Panc1 (cell line): ENCODE measurements at regions not wholly inside any gene's neighbourhood (a gene's known extent, or its start where the extent isn't known, plus 50 kb on each side); places are given as distances from the start of the nearest gene placed in this dataset.

ENCODE experiments used
- ATAC-seq: fragments of 200-7000 bp; cut with Tn5 transposase; 2 replicates; pipeline ENCODE4 v1.9.1; 2020; ENCODE audit warnings: mild to moderate bottlenecking, moderate library complexity
- BruUV-seq: library from RNA; stranded (reverse); fragments of 400-500 nt; replicated peaks from 2 replicates; lab custom pipeline; 2021; lab: Mats Ljungman, UMichigan
- CTCF ChIA-PET: fragments of 300-600 bp; sonication (Branson Sonifier 250); formaldehyde crosslinking; loops from one replicate; lab custom pipeline; 2022; ENCODE audit warnings: antibody characterized with exemption; lab: Charles Lee
- POLR2A ChIA-PET: fragments of 300-600 bp; sonication (Branson Sonifier 250); formaldehyde crosslinking; loops from one replicate; lab custom pipeline; 2022; ENCODE audit warnings: antibody characterized with exemption; lab: Charles Lee
- DNase-seq: peaks from one replicate; pipeline ENCODE4 v3.0.0-alpha.2; 2010; ENCODE audit warnings: low read depth, low spot score
- H3K27ac ChIP-seq: 2 replicates; pipeline ENCODE4 v1.5.1; 2011; ENCODE audit warnings: mild to moderate bottlenecking, low read length, inconsistent platforms
- H3K27me3 ChIP-seq: fragments of 200-500 bp; sonication (Bioruptor generic); 2 replicates; pipeline ENCODE4 v1.6.0; 2014; ENCODE audit warnings: low read length, inconsistent platforms; ENCODE audit not compliant: control insufficient read depth, insufficient read depth
- H3K36me3 ChIP-seq: fragments of 200-500 bp; sonication (Bioruptor generic); 2 replicates; pipeline ENCODE4 v1.5.1; 2014; ENCODE audit warnings: inconsistent platforms, mild to moderate bottlenecking, low read length, moderate library complexity; ENCODE audit not compliant: control insufficient read depth, insufficient read depth
- H3K4me1 ChIP-seq: 2 replicates; pipeline ENCODE4 v1.5.1; 2011; ENCODE audit warnings: inconsistent platforms, mild to moderate bottlenecking, low read length, moderate library complexity; ENCODE audit not compliant: control insufficient read depth, insufficient read depth
- H3K4me3 ChIP-seq, 2 experiments: 2 replicates each; pipeline ENCODE4 v1.5.1; 2011 to 2012; ENCODE audit warnings: low read depth in 2 of 2, low read length in 2 of 2, mild to moderate bottlenecking in 2 of 2, inconsistent platforms in 1 of 2, moderate library complexity in 1 of 2
- H3K9me3 ChIP-seq: fragments of 200-500 bp; sonication (Bioruptor generic); 2 replicates; pipeline ENCODE4 v1.5.1; 2014; ENCODE audit warnings: low read depth, mild to moderate bottlenecking, inconsistent platforms, low read length, moderate library complexity; ENCODE audit not compliant: control insufficient read depth, insufficient read depth
- CTCF ChIP-seq: fragments of 450-650 bp; IDR thresholded peaks from 2 replicates; pipeline ENCODE4 v1.5.1; 2017; ENCODE audit warnings: mild to moderate bottlenecking
- POLR2AphosphoS5 ChIP-seq: IDR thresholded peaks from 2 replicates; pipeline ENCODE4 v1.6.1; 2012; ENCODE audit warnings: mild to moderate bottlenecking, low read depth, low read length, moderate library complexity
- REST ChIP-seq, 2 experiments: IDR thresholded peaks; 2 replicates each; pipeline ENCODE4 v1.6.1; 2011 to 2012; ENCODE audit warnings: low read depth in 2 of 2, control low read depth in 1 of 2, low read length in 1 of 2, mild to moderate bottlenecking in 1 of 2, moderate library complexity in 1 of 2; ENCODE audit not compliant: insufficient read depth in 1 of 2
- SIN3A ChIP-seq: IDR thresholded peaks from 2 replicates; pipeline ENCODE4 v1.6.1; 2012; ENCODE audit warnings: low read depth, mild to moderate bottlenecking, low read length, moderate library complexity, borderline replicate concordance; ENCODE audit not compliant: insufficient read depth
- TCF7L2 ChIP-seq: IDR thresholded peaks from 2 replicates; pipeline ENCODE4 v1.6.1; 2011; ENCODE audit warnings: mild to moderate bottlenecking, low read depth, low read length, inconsistent platforms
- in situ Hi-C: cut with HindIII; loops from 2 replicates; pipeline ENCODE4 v1.10.0; 2016; ENCODE audit warnings: low sequenced_read_pairs, low pct_unique_long_range_greater_than_20kb
- intact Hi-C: fragments of 100-400 bp; cut with micrococcal nuclease; formaldehyde crosslinking; loops from one replicate; pipeline ENCODE4 v1.10.0; 2022; ENCODE audit not compliant: unreplicated experiment

- Histone ChIP-seq H3K4me1 (no peaks in the 10 kb centered on the region), H3K27me3 (no peaks in the 10 kb centered on the region), H3K9me3 (no peaks in the 10 kb centered on the region), H3K4me3 (no peak overlapping the region), H3K36me3 (no peaks in the 10 kb centered on the region), H3K27ac (no peak overlapping the region)
- intact Hi-C loops (no loop called here), in situ Hi-C loops (no loop called here)
- ChIA-PET POLR2A (no interaction called here), CTCF (no interaction called here)
- DNase-seq, result no peak
- no TSS peak for BruUV-seq
- ATAC-seq, result no peak
- TF ChIP-seq POLR2AphosphoS5, result no peak
- no peak for TF ChIP-seq REST (IDR thresholded peaks at IDR 0.05; ENCODE audit: insufficient read depth in 1 of 2, low read depth in 2 of 2, low read length in 1 of 2)
- TF ChIP-seq SIN3A, result no peak
Observed at GRCh38 chr18:39072970-39073369, 1507.4 kb upstream of the CELF4 start.

- intact Hi-C loops, result no loop called here
- in situ Hi-C loops, result no loop called here
- Histone ChIP-seq H3K4me1 (no peaks in the 10 kb centered on the region), H3K27me3 (no peaks in the 10 kb centered on the region), H3K4me3 (no peak overlapping the region), H3K9me3 (no peaks in the 10 kb centered on the region), H3K27ac (no peak overlapping the region), H3K36me3 (no peaks in the 10 kb centered on the region)
- DNase-seq, result no peak
- ATAC-seq, result no peak
- CTCF ChIA-PET, result no interaction called here
- TF ChIP-seq POLR2AphosphoS5 (no peak), TCF7L2 (no peak), SIN3A (no peak), CTCF (no peak), REST (IDR thresholded peaks at IDR 0.05; ENCODE audit: insufficient read depth in 1 of 2, low read depth in 2 of 2, low read length in 1 of 2) (no peak)
- BruUV-seq, result no TSS peak
- POLR2A ChIA-PET, result no interaction called here
Observed at GRCh38 chr18:39062426-39062825, 1496.8 kb upstream of the CELF4 start.
